B cell (primary cell): ENCODE measurements at regions not wholly inside any gene's neighbourhood (a gene's known extent, or its start where the extent isn't known, plus 50 kb on each side); places are given as distances from the start of the nearest gene placed in this dataset.

Source experiments
- EZH2 ChIP-seq: IDR thresholded peaks from 2 replicates; pipeline ENCODE4 v1.6.1; 2012; ENCODE audit warnings: borderline replicate concordance, low read depth, mild to moderate bottlenecking, moderate library complexity, low read length; ENCODE audit not compliant: insufficient read depth, poor library complexity, severe bottlenecking
- TF ChIP-seq, protein P1 (sequence below): fragments of 200-600 bp; IDR thresholded peaks from one replicate; pipeline ENCODE4 v1.8.0; 2022; ENCODE audit warnings: antibody characterized with exemption, mild to moderate bottlenecking

DNA sequence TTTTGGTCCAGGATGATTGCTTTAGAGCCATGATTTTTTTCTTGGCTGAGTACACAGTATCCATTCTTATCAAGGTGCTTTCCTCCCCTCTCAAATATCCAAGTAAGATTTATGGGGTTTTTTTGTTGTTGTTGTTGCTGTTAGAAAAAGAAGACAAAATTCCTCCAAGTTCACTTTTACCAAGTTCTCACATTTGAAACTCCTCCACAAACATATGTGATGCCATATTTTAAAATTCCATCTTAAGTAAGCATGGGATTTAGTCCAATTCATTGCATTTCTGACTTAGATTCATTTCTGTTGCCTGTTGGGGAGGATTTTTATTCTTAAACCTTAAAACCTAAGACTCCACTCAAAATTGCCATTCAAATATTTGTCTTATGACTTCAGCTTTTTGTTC, 128.6 kb upstream of the SPATA12 start:
- TF ChIP-seq, protein P1, sequence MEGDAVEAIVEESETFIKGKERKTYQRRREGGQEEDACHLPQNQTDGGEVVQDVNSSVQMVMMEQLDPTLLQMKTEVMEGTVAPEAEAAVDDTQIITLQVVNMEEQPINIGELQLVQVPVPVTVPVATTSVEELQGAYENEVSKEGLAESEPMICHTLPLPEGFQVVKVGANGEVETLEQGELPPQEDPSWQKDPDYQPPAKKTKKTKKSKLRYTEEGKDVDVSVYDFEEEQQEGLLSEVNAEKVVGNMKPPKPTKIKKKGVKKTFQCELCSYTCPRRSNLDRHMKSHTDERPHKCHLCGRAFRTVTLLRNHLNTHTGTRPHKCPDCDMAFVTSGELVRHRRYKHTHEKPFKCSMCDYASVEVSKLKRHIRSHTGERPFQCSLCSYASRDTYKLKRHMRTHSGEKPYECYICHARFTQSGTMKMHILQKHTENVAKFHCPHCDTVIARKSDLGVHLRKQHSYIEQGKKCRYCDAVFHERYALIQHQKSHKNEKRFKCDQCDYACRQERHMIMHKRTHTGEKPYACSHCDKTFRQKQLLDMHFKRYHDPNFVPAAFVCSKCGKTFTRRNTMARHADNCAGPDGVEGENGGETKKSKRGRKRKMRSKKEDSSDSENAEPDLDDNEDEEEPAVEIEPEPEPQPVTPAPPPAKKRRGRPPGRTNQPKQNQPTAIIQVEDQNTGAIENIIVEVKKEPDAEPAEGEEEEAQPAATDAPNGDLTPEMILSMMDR: no peak
- TF ChIP-seq EZH2: no peak
